Rectal smooth muscle tissue (tissue), 1 donor: ENCODE measurements at regions not wholly inside any gene's neighbourhood (a gene's known extent, or its start where the extent isn't known, plus 50 kb on each side); places are given as distances from the start of the nearest gene placed in this dataset.

ENCODE experiments used
- H3K27ac ChIP-seq: one replicate; pipeline ENCODE4 v1.7.0; 2013; ENCODE audit warnings: low read depth, low read length, inconsistent platforms
- H3K27me3 ChIP-seq: one replicate; pipeline ENCODE4 v1.7.0; 2013; ENCODE audit warnings: low read length; ENCODE audit not compliant: control insufficient read depth, insufficient read depth
- H3K36me3 ChIP-seq: one replicate; pipeline ENCODE4 v1.7.0; 2013; ENCODE audit warnings: low read length; ENCODE audit not compliant: control insufficient read depth, insufficient read depth
- H3K4me1 ChIP-seq: one replicate; pipeline ENCODE4 v1.7.0; 2013; ENCODE audit warnings: low read length; ENCODE audit not compliant: control insufficient read depth, insufficient read depth
- H3K4me3 ChIP-seq: one replicate; pipeline ENCODE4 v1.7.0; 2013; ENCODE audit warnings: low read length
- H3K9ac ChIP-seq: one replicate; pipeline ENCODE4 v1.7.0; 2013; ENCODE audit warnings: low read length

- H3K4me1 ChIP-seq, result no peaks in the 10 kb centered on the region
- H3K27me3 ChIP-seq, result no peaks in the 10 kb centered on the region
These were observed 257.0 kb upstream of the RAB6C start for GRCh38 chr2:129722306-129723019.

DNA sequence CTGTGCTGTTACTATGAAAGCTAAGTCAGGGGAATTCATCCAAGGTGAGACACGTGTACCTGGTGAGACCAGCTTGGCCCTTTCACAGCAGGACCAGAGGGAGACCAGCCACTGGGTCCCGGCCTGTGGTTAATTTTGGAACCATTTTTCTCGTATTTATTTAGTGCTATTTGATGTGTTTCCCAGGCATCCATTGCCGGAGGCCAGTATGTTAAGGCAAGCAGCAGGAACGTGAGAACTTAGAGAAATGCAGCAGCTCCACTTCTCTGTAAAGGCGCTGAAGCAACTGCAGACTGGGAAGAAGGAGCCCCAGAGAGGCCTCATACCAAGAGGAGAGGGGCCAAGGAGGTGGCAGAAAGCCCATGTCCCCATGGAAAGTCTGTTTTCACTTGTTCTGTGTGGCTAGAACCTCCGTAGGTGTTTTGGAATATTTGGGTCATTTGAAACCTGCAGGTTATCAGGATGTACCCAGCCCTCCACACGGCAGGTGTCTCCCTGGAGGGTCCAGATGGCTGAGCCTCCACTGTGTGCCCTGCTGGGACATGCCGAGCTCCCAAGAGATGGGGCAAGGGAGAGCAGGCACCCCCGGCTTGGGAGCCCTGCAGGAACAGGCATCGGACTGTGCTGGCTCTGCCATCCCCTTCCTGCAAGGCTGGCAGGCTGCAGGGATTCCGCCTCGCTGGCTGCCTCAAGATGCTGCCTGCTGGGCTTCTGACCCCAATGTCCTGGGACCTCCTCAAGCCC is 256.0 kb upstream of the RAB6C start:
- H3K36me3 ChIP-seq, result no peaks in the 10 kb centered on the region
- H3K4me1 ChIP-seq, result no peaks in the 10 kb centered on the region
- no peaks in the 10 kb centered on the region for H3K27me3 ChIP-seq
- H3K9ac ChIP-seq, result no peak overlapping the region
- H3K4me3 ChIP-seq, result no peak overlapping the region
- H3K27ac ChIP-seq, result no peak overlapping the region

More at GRCh38 chr2:129722306-129723019, 257.0 kb upstream of the RAB6C start:
- H3K27ac ChIP-seq, result no peak overlapping the region
- no peak overlapping the region for H3K4me3 ChIP-seq
- no peak overlapping the region for H3K9ac ChIP-seq
- no peaks in the 10 kb centered on the region for H3K36me3 ChIP-seq

DNA sequence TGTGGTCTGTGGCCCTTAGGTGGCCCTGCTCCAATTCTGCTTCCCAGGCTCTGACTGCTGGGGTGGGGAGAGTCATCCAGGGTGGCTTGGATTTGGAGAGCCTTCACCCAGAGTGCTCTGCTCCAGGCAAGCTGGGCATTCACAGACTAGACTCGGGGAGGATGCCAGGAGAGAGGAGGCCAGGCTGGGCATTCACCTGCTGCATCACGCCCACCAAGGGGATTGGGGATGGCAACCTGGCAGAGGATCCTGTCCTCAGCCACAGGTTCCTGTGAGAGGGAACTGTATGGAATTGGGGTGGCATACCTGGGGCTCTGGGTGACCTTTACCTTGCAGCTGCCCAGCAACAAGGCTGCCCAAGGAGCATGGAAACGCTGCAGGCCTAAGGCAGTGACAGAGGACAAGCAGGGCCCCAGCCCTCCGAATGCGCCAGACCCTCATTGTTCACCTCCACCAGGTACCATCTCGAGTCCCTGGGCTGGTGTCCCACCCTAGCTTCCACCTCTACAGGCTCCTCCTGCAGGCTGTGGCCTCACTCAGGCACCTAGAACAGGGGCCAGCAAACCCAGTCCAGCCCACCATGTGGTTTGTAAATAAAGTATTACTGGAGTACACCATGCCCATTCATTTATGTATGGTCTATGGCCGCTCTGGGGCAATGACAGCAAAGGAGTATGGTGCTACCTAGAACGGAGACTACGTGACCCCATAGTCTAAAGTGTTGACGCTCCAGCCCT is 255.3 kb upstream of the RAB6C start:
- no peak overlapping the region for H3K27ac ChIP-seq

GRCh38 chr2:129726216-129726615 is 253.2 kb upstream of the RAB6C start:
- Histone ChIP-seq H3K36me3 (no peaks in the 10 kb centered on the region), H3K9ac (no peak overlapping the region), H3K4me3 (no peak overlapping the region), H3K27ac (no peak overlapping the region), H3K27me3 (no peaks in the 10 kb centered on the region), H3K4me1 (no peaks in the 10 kb centered on the region)

More for the DNA sequence above, 255.3 kb upstream of the RAB6C start:
- no peaks in the 10 kb centered on the region for H3K36me3 ChIP-seq
- H3K4me1 ChIP-seq, result no peaks in the 10 kb centered on the region
- no peak overlapping the region for H3K4me3 ChIP-seq
- H3K27me3 ChIP-seq, result no peaks in the 10 kb centered on the region
- H3K9ac ChIP-seq, result no peak overlapping the region

DNA sequence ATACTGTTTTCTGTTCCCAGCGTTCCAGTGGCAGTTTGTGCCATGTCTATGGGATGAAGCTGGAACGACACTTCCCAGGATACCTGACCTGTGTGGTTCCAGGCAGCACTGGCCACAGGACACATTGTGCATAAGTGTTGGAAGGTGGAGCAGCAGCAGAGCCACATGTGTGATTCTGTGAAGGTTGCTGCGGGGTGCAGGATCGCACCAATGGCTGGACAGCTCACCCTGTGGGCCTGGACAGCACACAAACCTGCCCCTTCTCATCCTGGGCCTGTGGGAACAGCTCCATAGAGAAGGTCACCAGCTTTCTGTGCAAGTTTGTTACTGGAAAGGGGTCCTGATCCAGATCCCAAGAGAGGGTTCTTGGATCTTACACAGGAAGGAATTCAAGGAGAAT is 252.2 kb upstream of the RAB6C start:
- H3K27me3 ChIP-seq, result no peaks in the 10 kb centered on the region
- H3K27ac ChIP-seq, result no peak overlapping the region
- H3K9ac ChIP-seq, result no peak overlapping the region

DNA sequence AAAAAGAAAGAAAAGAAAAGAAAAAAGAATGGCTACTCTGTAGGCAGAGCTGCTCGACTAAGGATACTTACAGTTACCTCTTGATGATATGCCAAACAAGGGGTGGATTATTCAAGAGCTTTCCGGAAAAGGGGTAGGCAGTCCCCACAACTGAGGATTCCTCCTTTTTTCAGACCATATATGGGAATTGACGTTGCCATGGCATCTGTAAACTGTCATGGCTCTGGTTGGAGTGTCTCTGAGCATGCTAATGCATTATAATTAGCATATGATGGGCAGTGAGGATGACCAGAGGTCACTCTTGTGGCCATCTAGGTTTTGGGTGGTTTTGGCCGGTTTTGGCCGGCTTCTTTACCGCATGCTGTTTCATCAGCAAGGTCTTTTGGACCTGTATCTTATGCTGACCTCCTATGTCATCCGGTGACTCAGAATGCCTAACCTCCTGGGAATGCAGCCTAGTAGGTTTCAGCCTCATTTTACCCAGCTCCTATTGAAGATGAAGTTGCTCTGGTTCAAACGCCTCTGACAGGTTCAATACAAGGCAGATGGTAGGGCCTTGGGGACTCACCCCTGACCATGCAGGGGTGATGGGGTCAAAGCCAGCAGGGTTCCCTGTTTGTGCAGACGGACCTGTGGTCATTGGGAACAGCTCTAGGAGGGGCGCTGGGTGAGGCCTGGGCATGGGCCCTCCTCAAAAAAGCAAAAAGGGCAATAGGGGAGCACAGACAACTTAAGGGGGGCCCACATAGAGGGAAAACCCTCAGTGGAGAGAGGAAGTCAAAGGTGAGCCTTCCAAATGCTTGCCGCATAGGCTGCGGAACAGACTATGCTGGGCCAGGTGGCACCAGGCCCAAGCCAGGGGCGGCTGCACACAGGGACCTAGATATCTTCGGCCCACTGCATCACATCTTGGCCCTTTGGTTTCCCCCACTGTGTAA is 251.2 kb upstream of the RAB6C start:
- Histone ChIP-seq H3K4me3 (no peak overlapping the region), H3K4me1 (no peaks in the 10 kb centered on the region), H3K9ac (no peak overlapping the region), H3K27ac (no peak overlapping the region), H3K27me3 (no peaks in the 10 kb centered on the region), H3K36me3 (no peaks in the 10 kb centered on the region)

More for the DNA sequence above, 252.2 kb upstream of the RAB6C start:
- Histone ChIP-seq H3K4me3 (no peak overlapping the region), H3K36me3 (no peaks in the 10 kb centered on the region), H3K4me1 (no peaks in the 10 kb centered on the region)

- Histone ChIP-seq H3K4me1 (no peaks in the 10 kb centered on the region), H3K9ac (no peak overlapping the region), H3K27ac (no peak overlapping the region), H3K36me3 (no peaks in the 10 kb centered on the region), H3K4me3 (no peak overlapping the region), H3K27me3 (no peaks in the 10 kb centered on the region)
These were observed 250.5 kb upstream of the RAB6C start for GRCh38 chr2:129729011-129729410.

DNA sequence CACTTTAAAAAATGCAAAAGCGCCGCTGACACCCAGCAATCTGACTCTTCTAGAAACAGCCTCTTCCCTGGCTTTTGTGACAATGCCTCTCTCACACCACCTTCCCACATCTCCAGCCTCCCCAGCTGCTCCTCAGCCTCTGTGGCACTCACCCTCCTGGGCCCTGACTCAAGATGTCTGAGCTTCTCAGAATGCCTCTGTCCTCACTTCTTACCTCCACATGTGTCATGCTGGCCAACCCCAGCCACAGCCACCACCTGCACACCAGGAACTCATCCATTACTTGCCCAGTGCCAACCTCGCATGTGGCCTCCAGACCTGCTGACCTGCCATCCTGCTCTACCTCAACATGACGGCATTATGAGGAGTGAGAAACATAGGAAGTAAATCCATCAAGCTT is 249.8 kb upstream of the RAB6C start:
- H3K36me3 ChIP-seq, result no peaks in the 10 kb centered on the region
- no peak overlapping the region for H3K9ac ChIP-seq
- no peaks in the 10 kb centered on the region for H3K4me1 ChIP-seq
- no peak overlapping the region for H3K27ac ChIP-seq
- H3K27me3 ChIP-seq, result no peaks in the 10 kb centered on the region
- no peak overlapping the region for H3K4me3 ChIP-seq

GRCh38 chr2:129730979-129731378 is 248.5 kb upstream of the RAB6C start:
- Histone ChIP-seq H3K27me3 (no peaks in the 10 kb centered on the region), H3K4me1 (no peaks in the 10 kb centered on the region), H3K27ac (no peak overlapping the region), H3K9ac (no peak overlapping the region), H3K36me3 (no peaks in the 10 kb centered on the region), H3K4me3 (no peak overlapping the region)

- no peak overlapping the region for H3K27ac ChIP-seq
- no peaks in the 10 kb centered on the region for H3K27me3 ChIP-seq
- no peaks in the 10 kb centered on the region for H3K4me1 ChIP-seq
- H3K4me3 ChIP-seq, result no peak overlapping the region
- no peak overlapping the region for H3K9ac ChIP-seq
- no peaks in the 10 kb centered on the region for H3K36me3 ChIP-seq
These were observed 247.4 kb upstream of the RAB6C start for GRCh38 chr2:129731907-129732629.

DNA sequence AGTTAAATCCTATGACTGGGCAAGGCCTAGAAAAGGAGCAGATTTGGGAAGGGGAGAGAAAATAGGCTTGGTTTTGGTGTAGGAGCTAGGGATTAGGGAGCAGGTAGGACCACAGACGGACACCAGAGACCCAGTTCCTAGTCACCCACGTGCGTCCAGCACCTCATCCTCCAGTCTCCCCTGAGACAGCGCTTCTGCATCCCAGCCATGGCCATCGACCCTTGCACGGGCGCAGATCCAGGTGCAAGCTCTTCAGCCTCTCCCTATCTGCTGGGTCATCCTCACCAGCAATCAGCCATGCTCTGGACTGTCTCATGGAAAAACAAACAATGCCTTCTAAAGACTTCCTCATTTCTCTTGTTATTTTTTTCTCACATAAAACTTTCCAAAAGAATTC is 246.8 kb upstream of the RAB6C start:
- H3K4me3 ChIP-seq, result no peak overlapping the region
- no peaks in the 10 kb centered on the region for H3K36me3 ChIP-seq
- H3K9ac ChIP-seq, result no peak overlapping the region
- no peak overlapping the region for H3K27ac ChIP-seq
- H3K4me1 ChIP-seq, result no peaks in the 10 kb centered on the region
- no peaks in the 10 kb centered on the region for H3K27me3 ChIP-seq
